ENCODE measurements at regions not wholly inside any gene's neighbourhood (a gene's known extent, or its start where the extent isn't known, plus 50 kb on each side); places are given as distances from the start of the nearest gene placed in this dataset.

DNA sequence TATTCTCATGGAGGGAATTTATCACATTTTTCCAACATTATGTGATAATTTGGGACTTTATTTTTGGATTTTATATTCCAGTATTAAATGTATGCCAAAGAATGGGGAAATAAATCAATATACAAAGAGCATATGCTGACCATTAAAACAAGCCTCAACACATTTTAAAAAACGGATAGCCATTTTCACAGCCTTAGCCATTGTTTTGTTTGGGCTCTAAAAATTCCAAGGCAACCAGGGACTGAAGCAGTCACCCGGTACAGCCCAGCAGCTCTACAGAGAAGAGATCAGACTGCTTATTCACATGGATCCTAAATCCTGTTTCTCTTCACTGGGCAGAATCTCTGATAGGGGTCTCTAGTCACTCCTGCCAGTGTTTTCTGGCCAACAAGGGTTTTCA, 150.2 kb upstream of the OGFRL1 start:
- H3K4me2 ChIP-seq (ENCODE audit: insufficient read depth, insufficient read length, low read length): no peak overlapping the region
- no peaks in the 10 kb centered on the region for H3K27me3 ChIP-seq (ENCODE audit: insufficient read depth, low read length)
- H4K8ac ChIP-seq (replicated peaks; ENCODE audit: insufficient read length, low read depth, low read length): no peak overlapping the region
- H3K18ac ChIP-seq (ENCODE audit: insufficient read length, low read depth, low read length): no peak overlapping the region
- H3T11ph ChIP-seq (ENCODE audit: low read length): no peak overlapping the region
- no peak overlapping the region for H2BK20ac ChIP-seq (ENCODE audit: low read depth, low read length, poor library complexity, severe bottlenecking)
- H2BK12ac ChIP-seq (ENCODE audit: insufficient read length, low read depth, low read length): no peak overlapping the region
- H2AFZ ChIP-seq (ENCODE audit: low read length): no peak overlapping the region
- H3K27ac Mint-ChIP-seq: no peak overlapping the region
- H3K27me3 Mint-ChIP-seq (ENCODE audit: low read depth): no peaks in the 10 kb centered on the region
- H3K9me3 Mint-ChIP-seq: peaks cover 0 to 6% of the 10 kb centered on the region in 2 experiments; a peak in 4 of 5 replicates
- no peaks in the 10 kb centered on the region for H3K9me3 ChIP-seq (ENCODE audit: control insufficient read depth, low read depth, low read length)
- peaks cover 4 to 5% of the 10 kb centered on the region in 2 experiments; a peak in 2 of 4 replicates for H3K4me1 Mint-ChIP-seq
- no peaks in the 10 kb centered on the region for H3K79me1 ChIP-seq (ENCODE audit: insufficient read depth, low read depth, low read length, poor library complexity, severe bottlenecking)
- H3K36me3 Mint-ChIP-seq (ENCODE audit: insufficient read depth in 1 of 3, low read depth in 3 of 3): peaks cover 0 to 10% (median 5%) of the 10 kb centered on the region in 3 experiments; a peak in 4 of 7 replicates
- H3K4me1 ChIP-seq (ENCODE audit: insufficient read depth, low read length): no peaks in the 10 kb centered on the region
- no peak overlapping the region for H3K9ac ChIP-seq (ENCODE audit: extremely low read depth, insufficient read length, low read length)
- no peak overlapping the region for H2BK5ac ChIP-seq (ENCODE audit: insufficient read length, low read length)
- TF ChIP-seq, protein P1, sequence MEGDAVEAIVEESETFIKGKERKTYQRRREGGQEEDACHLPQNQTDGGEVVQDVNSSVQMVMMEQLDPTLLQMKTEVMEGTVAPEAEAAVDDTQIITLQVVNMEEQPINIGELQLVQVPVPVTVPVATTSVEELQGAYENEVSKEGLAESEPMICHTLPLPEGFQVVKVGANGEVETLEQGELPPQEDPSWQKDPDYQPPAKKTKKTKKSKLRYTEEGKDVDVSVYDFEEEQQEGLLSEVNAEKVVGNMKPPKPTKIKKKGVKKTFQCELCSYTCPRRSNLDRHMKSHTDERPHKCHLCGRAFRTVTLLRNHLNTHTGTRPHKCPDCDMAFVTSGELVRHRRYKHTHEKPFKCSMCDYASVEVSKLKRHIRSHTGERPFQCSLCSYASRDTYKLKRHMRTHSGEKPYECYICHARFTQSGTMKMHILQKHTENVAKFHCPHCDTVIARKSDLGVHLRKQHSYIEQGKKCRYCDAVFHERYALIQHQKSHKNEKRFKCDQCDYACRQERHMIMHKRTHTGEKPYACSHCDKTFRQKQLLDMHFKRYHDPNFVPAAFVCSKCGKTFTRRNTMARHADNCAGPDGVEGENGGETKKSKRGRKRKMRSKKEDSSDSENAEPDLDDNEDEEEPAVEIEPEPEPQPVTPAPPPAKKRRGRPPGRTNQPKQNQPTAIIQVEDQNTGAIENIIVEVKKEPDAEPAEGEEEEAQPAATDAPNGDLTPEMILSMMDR (conservative IDR thresholded peaks at IDR 0.05): no peak
- no peaks in the 10 kb centered on the region for H3K79me2 ChIP-seq (ENCODE audit: insufficient read depth, low read length)
- no peak overlapping the region for H4K5ac ChIP-seq (ENCODE audit: insufficient read length, low read depth, low read length)
- no peak overlapping the region for H3K23ac ChIP-seq (ENCODE audit: insufficient read length, low read depth, low read length)
- no peak overlapping the region for H2BK120ac ChIP-seq (ENCODE audit: low read depth, low read length, poor library complexity, severe bottlenecking)
- no peak for DNase-seq
- no peak overlapping the region for H3K27ac ChIP-seq (ENCODE audit: insufficient read length, low read depth, low read length)
- H2AK5ac ChIP-seq (ENCODE audit: insufficient read length, low read length): no peak overlapping the region
- no peaks in the 10 kb centered on the region for H3K23me2 ChIP-seq (ENCODE audit: insufficient read length, low read depth, low read length, poor library complexity, severe bottlenecking)
- no peak overlapping the region for H3K4me3 Mint-ChIP-seq
- whole genome bisulfite sequencing (ENCODE audit: extremely low coverage, insufficient read length, low lambda C conversion rate): no CpG with 5 or more reads among the region's 2 CpGs
- H3K4ac ChIP-seq (ENCODE audit: low read depth, low read length): no peak overlapping the region
- H2BK15ac ChIP-seq (ENCODE audit: low read depth, low read length): no peak overlapping the region
- H3K56ac ChIP-seq (ENCODE audit: insufficient read length, low read depth, low read length): no peak overlapping the region
- H3K14ac ChIP-seq (ENCODE audit: insufficient read depth, low read length): no peak overlapping the region
- no peak overlapping the region for H4K91ac ChIP-seq (ENCODE audit: insufficient read length, low read depth, low read length)
- H4K20me1 ChIP-seq (ENCODE audit: control insufficient read depth, insufficient read depth, insufficient read length): no peaks in the 10 kb centered on the region
